Stimulated activated CD4-positive, alpha-beta T cell treated with anti-CD3 and anti-CD28 coated beads, Interleukin-4, amount 100 ng/mL, for 1 hour (primary cell): ENCODE measurements at regions not wholly inside any gene's neighbourhood (a gene's known extent, or its start where the extent isn't known, plus 50 kb on each side); places are given as distances from the start of the nearest gene placed in this dataset.

Experiments
- DNase-seq: peaks from one replicate; pipeline ENCODE4 v3.0.0-alpha.2; 2020

DNA sequence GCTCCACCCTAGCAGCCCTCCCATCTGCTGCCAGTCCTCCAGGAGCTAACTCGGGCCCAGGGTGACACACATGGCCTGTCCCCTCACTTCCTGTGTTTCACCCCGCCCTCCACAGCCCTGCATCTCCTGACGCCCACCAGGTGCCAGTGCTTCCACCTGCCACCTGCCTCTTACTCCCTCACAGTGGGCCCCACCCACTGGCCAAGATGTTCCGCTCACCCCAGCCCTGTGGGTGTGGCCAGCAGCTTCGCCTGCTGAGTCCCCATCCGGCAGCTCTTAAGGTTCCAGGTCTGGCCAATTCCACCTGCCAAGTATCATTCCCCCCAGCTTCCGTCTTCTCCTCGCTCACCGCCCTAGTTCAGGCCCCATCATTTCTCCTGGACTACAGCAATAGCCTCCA is 184.1 kb downstream of the MBOAT1 start:
- DNase-seq, result no peak

DNA sequence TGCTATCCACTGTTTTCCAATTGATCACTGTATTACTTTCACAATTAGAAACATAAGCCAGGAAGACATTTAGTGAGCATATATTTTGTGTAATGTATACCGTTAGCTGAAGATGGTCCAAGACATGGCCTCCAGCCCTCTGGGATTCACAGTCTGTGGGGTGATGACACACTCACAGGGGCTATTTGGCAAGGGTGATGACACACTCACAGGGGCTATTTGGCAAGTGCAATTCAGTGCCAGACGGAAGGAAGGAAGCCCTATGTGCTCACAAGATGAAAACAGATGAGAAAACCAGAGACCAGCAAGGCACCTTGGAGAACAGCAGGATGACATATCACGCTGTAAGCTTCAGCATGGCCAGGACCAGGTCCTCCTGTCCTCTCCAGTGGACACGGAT is 183.7 kb downstream of the MBOAT1 start:
- no peak for DNase-seq

DNA sequence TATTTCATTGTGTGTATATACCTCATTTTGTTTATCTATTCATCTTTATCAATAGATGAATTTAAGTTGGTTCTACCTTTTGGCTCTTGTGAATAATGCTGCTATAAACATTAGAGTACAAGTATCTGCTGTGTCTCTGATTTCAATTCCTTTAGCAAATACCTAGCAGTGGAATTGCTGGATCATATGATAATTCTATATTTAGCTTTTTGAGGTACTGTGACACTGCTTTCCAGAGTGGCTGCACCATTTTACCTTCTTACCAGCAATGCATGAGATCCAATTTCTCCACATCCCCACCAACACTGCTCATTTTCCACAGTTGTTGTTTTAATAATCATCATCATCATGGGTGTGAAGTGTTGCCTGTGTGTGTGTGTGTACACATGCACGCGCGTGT is 182.3 kb downstream of the MBOAT1 start:
- DNase-seq, result no peak

DNA sequence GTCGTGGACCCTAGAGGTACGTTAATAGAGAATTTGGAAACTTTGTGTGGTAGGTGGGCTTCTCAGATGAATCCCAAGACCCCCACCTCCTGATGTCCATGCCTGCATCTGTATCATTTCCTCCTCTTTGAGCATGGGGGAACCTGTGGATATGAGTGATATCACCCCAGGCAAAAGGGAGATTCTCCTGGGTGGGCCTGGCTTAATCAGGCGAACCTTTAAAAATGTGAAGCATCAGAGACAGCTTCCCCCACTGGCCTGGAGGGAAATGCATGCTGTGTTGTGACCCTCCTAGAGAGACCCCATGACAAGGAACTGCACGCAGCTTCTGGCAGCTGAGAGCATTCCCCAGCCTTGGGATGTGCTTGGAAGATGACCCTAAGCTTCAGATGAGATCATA is 180.9 kb downstream of the MBOAT1 start:
- DNase-seq, result no peak

DNA sequence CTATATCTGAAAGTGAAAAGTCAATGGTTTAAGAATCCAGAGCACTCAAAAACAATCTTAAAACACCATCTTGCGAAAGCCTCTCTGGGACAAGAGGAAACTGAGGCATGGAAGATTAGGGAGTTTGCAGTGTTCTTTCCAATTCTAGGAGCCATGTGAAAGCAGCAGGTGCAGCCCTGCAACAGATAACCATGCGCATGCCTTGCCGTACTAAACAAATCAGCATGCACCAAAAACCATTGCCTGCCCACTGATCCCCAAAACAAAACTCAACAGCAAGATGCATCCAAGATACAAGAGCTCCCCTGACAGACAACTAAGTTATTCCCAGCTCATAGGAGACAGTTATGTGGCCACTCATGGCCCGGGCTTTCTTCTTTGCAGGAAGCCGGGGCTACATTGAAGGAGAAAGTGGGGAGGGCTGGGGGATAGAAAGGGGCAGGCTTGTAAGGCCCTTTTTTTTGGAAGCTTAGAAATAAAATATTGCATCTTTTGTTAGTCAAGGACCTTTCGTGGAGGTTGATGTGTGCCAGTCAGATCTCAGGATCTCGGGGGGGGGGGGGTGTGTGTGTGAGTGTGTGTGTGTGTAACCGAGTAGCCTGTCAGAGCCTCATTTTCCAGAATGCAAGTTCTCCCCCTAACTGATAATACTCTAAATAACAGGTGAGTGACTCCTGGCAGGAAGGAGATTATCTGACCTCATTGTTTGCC is 178.4 kb downstream of the MBOAT1 start:
- no peak for DNase-seq

DNA sequence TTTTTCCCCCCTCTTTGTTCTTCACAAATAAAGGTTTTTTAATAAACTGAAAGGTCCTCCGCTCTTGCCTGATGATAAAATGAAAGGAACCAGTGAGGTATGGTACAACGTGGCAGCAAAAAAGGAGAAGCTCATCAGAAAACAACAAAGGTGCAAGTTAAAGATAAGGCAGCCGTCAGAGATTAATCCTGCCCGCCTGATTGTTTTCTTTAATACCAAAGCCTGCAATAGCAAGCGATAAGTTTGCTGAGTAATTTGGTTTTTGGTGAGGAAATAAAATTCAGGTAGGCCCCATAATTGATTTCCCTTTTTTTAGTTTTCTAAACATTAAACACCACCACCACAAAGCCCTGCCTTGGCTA is 177.9 kb downstream of the MBOAT1 start:
- no peak for DNase-seq

DNA sequence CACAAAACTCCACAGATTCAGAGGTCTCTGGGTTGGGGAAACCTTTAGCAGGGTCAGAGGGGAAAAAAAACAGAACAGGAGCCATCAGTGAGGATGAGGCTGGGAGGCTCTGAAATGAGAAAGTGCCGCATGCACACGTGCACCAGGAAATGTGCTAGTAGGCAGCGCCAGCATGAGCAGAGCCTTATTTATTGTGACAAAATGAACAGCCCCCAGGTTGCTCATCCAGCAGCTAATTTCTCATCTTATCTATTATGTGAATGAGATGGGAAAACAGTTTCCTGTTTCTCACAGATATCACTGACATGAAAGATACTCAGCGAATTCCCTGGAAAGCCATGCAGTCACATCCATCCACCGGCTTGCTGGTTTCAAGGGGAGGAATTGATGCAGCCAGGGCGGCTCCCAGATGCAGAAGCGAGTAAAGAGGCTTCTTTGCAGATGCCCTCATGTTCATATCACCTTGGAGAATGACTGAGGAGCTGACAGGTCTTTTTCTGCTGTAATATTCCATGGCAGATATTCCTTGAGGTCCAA is 176.1 kb downstream of the MBOAT1 start:
- DNase-seq, result no peak

DNA sequence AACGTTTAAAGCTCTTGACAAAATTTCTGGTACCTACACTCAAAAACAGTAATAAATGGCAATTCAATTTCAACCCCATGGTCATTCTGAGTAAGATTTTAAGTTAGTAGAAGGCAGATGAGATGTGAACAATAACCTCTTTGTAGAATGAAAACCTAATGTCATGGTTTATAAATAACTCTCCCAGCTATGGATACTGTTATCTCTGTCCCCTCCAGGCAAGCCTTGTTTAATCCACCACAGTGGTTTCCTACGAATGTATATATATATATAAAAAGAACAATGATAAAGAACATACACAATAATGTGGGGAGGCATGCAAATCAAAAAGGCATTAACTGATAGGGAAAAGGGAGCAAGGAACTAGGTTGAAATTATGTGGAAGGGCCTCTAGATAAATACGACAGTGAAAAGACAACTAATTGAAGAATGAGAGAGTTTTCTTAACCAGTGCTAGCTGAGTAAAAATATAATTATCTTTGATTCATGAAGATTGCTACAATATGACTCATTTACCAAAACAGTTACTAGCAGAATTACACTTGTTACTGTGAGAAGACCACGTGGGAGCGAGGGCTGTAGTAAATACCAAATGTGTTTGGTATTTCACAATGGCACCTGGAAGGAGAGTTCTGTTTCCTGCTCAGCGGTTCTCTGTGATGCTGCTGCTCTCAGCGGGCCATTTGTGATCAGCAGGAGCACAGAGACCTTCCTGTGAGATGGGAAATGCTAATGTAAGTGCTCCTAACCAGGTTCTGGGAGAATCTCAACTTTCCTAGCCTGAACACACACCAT is 173.7 kb downstream of the MBOAT1 start:
- DNase-seq, result no peak

DNA sequence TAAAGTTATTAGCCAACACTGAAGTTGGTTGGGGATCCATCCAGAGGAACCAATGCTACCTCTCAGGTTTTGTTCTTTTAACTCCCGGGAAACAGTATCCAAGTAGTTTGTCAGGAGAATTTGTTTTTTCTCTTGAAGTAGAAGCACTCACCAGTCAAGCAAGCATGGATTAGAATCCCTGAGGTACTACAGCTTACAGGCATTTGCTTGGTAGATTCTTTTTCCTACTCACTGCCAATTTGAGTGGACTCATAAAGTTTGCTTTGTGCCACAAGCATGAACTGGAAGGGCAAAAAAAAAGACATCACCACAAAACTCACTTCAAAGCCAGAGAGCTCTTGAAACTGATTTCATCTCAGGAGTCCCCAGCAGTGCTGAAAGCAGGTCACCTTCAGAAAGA is 167.4 kb downstream of the MBOAT1 start:
- DNase-seq, result no peak
